ENCODE measurements at regions not wholly inside any gene's neighbourhood (a gene's known extent, or its start where the extent isn't known, plus 50 kb on each side); places are given as distances from the start of the nearest gene placed in this dataset.

DNA sequence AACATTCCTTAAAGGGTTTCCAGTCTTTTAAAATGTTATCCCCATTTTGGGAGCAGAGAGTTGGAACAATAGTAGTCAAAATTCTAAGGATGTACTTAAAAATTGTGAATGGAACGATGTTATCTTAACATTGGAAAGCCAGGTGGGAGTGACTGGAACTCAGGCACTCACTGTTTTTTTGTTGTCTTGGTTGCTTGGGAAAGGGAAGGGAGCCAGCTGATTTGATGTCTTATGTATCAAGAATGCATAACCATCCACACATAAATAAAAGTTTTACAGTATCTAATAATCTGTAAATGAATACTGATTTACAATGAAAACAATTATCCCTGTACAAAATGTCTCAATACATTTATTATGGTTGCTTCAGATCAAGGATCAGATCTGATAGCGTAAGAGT is 88.7 kb downstream of the SLC10A2 start:
- H3K9me3 Mint-ChIP-seq: peaks cover 4% of the 10 kb centered on the region
- no peak overlapping the region for H3K4me3 Mint-ChIP-seq
- no peak overlapping the region for H3K27ac Mint-ChIP-seq (ENCODE audit: unreplicated experiment)
- peaks cover 6% of the 10 kb centered on the region for H3K27me3 Mint-ChIP-seq (ENCODE audit: low read depth)
- no peaks in the 10 kb centered on the region for H3K36me3 Mint-ChIP-seq (ENCODE audit: low read depth)
- TF ChIP-seq CTCF (conservative IDR thresholded peaks at IDR 0.05): no peak
- H3K4me1 Mint-ChIP-seq: peaks cover 16% of the 10 kb centered on the region
- DNase-seq (ENCODE audit: low read depth, low spot score): no peak

- no peak overlapping the region for H3K27ac Mint-ChIP-seq (ENCODE audit: unreplicated experiment)
- peaks cover 16% of the 10 kb centered on the region for H3K4me1 Mint-ChIP-seq
- TF ChIP-seq CTCF (conservative IDR thresholded peaks at IDR 0.05): no peak
- peaks cover 6% of the 10 kb centered on the region for H3K27me3 Mint-ChIP-seq (ENCODE audit: low read depth)
- no peak overlapping the region for H3K4me3 Mint-ChIP-seq
- H3K36me3 Mint-ChIP-seq (ENCODE audit: low read depth): no peaks in the 10 kb centered on the region
- DNase-seq (ENCODE audit: low read depth, low spot score): no peak
- H3K9me3 Mint-ChIP-seq: no peaks in the 10 kb centered on the region
These were observed 91.7 kb downstream of the SLC10A2 start for GRCh38 chr13:102974317-102975087.

- Mint-ChIP-seq H3K9me3 (peaks cover 4% of the 10 kb centered on the region), H3K4me1 (peaks cover 9% of the 10 kb centered on the region), H3K27me3 (ENCODE audit: low read depth) (peaks cover 6% of the 10 kb centered on the region), H3K27ac (ENCODE audit: unreplicated experiment) (no peak overlapping the region), H3K36me3 (ENCODE audit: low read depth) (no peaks in the 10 kb centered on the region), H3K4me3 (no peak overlapping the region)
- DNase-seq (ENCODE audit: low read depth, low spot score): no peak
- TF ChIP-seq CTCF (conservative IDR thresholded peaks at IDR 0.05): no peak
These were observed 94.0 kb downstream of the SLC10A2 start for GRCh38 chr13:102972191-102972590.

GRCh38 chr13:102970542-102970941 is 95.7 kb downstream of the SLC10A2 start:
- H3K4me1 Mint-ChIP-seq: peaks cover 9% of the 10 kb centered on the region
- H3K4me3 Mint-ChIP-seq: no peak overlapping the region
- peaks cover 4% of the 10 kb centered on the region for H3K9me3 Mint-ChIP-seq
- H3K27me3 Mint-ChIP-seq (ENCODE audit: low read depth): peaks cover 3% of the 10 kb centered on the region
- no peak overlapping the region for H3K27ac Mint-ChIP-seq (ENCODE audit: unreplicated experiment)
- DNase-seq (ENCODE audit: low read depth, low spot score): no peak
- no peak for TF ChIP-seq CTCF (conservative IDR thresholded peaks at IDR 0.05)
- H3K36me3 Mint-ChIP-seq (ENCODE audit: low read depth): no peaks in the 10 kb centered on the region

- Mint-ChIP-seq H3K9me3 (peaks cover 4% of the 10 kb centered on the region), H3K4me3 (no peak overlapping the region), H3K27ac (ENCODE audit: unreplicated experiment) (no peak overlapping the region), H3K4me1 (no peaks in the 10 kb centered on the region), H3K27me3 (ENCODE audit: low read depth) (peaks cover 3% of the 10 kb centered on the region), H3K36me3 (ENCODE audit: low read depth) (no peaks in the 10 kb centered on the region)
- no peak for DNase-seq (ENCODE audit: low read depth, low spot score)
- TF ChIP-seq CTCF (conservative IDR thresholded peaks at IDR 0.05): no peak
These were observed 97.5 kb downstream of the SLC10A2 start for GRCh38 chr13:102968572-102969228.
